NCI-H2081 treated with DMSO at 0.1 percent for 48 hours (cell line): ENCODE measurements at regions not wholly inside any gene's neighbourhood (a gene's known extent, or its start where the extent isn't known, plus 50 kb on each side); places are given as distances from the start of the nearest gene placed in this dataset.

Experiments used
- DNase-seq: peaks from one replicate; lab custom pipeline; 2025; lab: John Stamatoyannopoulos, UW

GRCh38 chr13:53499576-53500133, 471.0 kb downstream of the OLFM4 start:
- DNase-seq = peak; percentile 70

GRCh38 chr13:53501387-53501786, 472.8 kb downstream of the OLFM4 start:
- no peak for DNase-seq

- no peak for DNase-seq
Observed at GRCh38 chr13:53507741-53508140, 479.1 kb downstream of the OLFM4 start.

- DNase-seq = no peak
Observed at GRCh38 chr13:53512635-53513034, 484.0 kb downstream of the OLFM4 start.

GRCh38 chr13:53513226-53513625, 484.6 kb downstream of the OLFM4 start:
- no peak for DNase-seq

- no peak for DNase-seq
Observed at GRCh38 chr13:53520132-53520531, 491.5 kb downstream of the OLFM4 start.

- no peak for DNase-seq
Observed at GRCh38 chr13:53522034-53522433, 493.4 kb downstream of the OLFM4 start.

- DNase-seq = no peak
Observed at GRCh38 chr13:53537586-53537985, 509.0 kb downstream of the OLFM4 start.

GRCh38 chr13:53545340-53545941, 516.8 kb downstream of the OLFM4 start:
- DNase-seq = no peak

- no peak for DNase-seq
Observed at GRCh38 chr13:53560556-53560955, 531.9 kb downstream of the OLFM4 start.

- no peak for DNase-seq
Observed at GRCh38 chr13:53562419-53562818, 533.8 kb downstream of the OLFM4 start.

- DNase-seq = no peak
Observed at GRCh38 chr13:53568491-53568890, 539.9 kb downstream of the OLFM4 start.

- no peak for DNase-seq
Observed at GRCh38 chr13:53569453-53569852, 540.8 kb downstream of the OLFM4 start.

- no peak for DNase-seq
Observed at GRCh38 chr13:53601113-53601512, 572.5 kb downstream of the OLFM4 start.

- no peak for DNase-seq
Observed at GRCh38 chr13:53605326-53605725, 576.7 kb downstream of the OLFM4 start.

GRCh38 chr13:53612200-53612599, 583.6 kb downstream of the OLFM4 start:
- DNase-seq = no peak

- DNase-seq = no peak
Observed at GRCh38 chr13:53622456-53622855, 593.8 kb downstream of the OLFM4 start.

- DNase-seq = no peak
Observed at GRCh38 chr13:53623146-53623545, 594.5 kb downstream of the OLFM4 start.

GRCh38 chr13:53631511-53631910, 602.9 kb downstream of the OLFM4 start:
- no peak for DNase-seq

GRCh38 chr13:53638040-53638439, 609.4 kb downstream of the OLFM4 start:
- no peak for DNase-seq

GRCh38 chr13:53642306-53642705, 613.7 kb downstream of the OLFM4 start:
- DNase-seq = no peak

GRCh38 chr13:53648673-53649072, 620.1 kb downstream of the OLFM4 start:
- no peak for DNase-seq

- DNase-seq = no peak
Observed at GRCh38 chr13:53672005-53672404, 643.4 kb downstream of the OLFM4 start.

- DNase-seq = no peak
Observed at GRCh38 chr13:53683146-53683545, 654.5 kb downstream of the OLFM4 start.
